Stimulated activated memory B cell treated with anti-CD40 and anti-IgM and Interleukin-4, amounts not matched to agents 10 μg/mL and 1 μg/mL and 100 μg/mL, for 72 hours (primary cell): ENCODE measurements at regions not wholly inside any gene's neighbourhood (a gene's known extent, or its start where the extent isn't known, plus 50 kb on each side); places are given as distances from the start of the nearest gene placed in this dataset.

Experiments
- ATAC-seq: fragments of 150-1000 bp; cut with Tn5 transposase; 2 replicates; pipeline ENCODE4 v1.10.0; 2021
- H3K27ac Mint-ChIP-seq: one replicate; pipeline ENCODE4 v1.8.0; 2022; ENCODE audit warnings: mild to moderate bottlenecking, mixed read lengths
- H3K27me3 Mint-ChIP-seq: one replicate; pipeline ENCODE4 v1.8.0; 2022; ENCODE audit warnings: mixed read lengths
- H3K36me3 Mint-ChIP-seq: one replicate; pipeline ENCODE4 v1.8.0; 2022; ENCODE audit warnings: mixed read lengths
- H3K4me1 Mint-ChIP-seq: one replicate; pipeline ENCODE4 v1.8.0; 2022; ENCODE audit warnings: mixed read lengths
- H3K4me3 Mint-ChIP-seq: one replicate; pipeline ENCODE4 v1.8.0; 2022; ENCODE audit warnings: mild to moderate bottlenecking, moderate library complexity, mixed read lengths
- H3K9me3 Mint-ChIP-seq: one replicate; pipeline ENCODE4 v1.8.0; 2022; ENCODE audit warnings: mixed read lengths

DNA sequence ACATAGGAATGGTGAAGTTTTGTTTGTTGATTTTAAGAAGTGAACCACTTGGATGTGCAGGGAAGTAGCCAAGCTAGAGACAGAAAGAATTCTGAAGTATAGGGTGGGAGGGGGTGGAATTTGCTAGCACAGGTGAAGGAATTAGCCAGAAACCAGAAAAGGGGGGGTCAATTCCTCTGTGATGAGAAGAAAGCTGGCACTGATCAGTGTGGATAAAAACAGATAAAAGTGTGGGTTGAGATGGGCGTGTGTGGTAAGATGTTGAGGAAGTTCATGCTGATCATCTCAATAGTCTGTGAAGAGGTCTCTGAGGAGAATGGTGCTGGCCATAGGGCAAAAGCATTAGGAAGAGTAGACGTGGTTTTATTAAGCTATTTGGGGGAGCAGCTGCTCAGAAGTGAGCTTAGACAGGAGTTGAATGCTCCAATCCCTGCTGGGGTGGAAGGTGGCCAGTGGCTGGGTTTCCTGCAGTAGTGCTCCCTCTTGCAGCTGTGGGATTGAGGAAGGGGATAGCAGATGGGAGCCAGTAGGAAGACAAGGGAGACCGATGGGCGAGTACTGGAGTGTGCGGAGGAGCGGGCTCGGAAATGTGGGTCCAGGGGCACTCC, 88.7 kb upstream of the ELL2 start:
- H3K27me3 Mint-ChIP-seq, result no peaks in the 10 kb centered on the region
- peaks cover 3% of the 10 kb centered on the region for H3K9me3 Mint-ChIP-seq
- H3K4me3 Mint-ChIP-seq, result no peak overlapping the region
- no peak for ATAC-seq
- H3K36me3 Mint-ChIP-seq, result no peaks in the 10 kb centered on the region
- H3K27ac Mint-ChIP-seq, result no peak overlapping the region
- no peaks in the 10 kb centered on the region for H3K4me1 Mint-ChIP-seq

DNA sequence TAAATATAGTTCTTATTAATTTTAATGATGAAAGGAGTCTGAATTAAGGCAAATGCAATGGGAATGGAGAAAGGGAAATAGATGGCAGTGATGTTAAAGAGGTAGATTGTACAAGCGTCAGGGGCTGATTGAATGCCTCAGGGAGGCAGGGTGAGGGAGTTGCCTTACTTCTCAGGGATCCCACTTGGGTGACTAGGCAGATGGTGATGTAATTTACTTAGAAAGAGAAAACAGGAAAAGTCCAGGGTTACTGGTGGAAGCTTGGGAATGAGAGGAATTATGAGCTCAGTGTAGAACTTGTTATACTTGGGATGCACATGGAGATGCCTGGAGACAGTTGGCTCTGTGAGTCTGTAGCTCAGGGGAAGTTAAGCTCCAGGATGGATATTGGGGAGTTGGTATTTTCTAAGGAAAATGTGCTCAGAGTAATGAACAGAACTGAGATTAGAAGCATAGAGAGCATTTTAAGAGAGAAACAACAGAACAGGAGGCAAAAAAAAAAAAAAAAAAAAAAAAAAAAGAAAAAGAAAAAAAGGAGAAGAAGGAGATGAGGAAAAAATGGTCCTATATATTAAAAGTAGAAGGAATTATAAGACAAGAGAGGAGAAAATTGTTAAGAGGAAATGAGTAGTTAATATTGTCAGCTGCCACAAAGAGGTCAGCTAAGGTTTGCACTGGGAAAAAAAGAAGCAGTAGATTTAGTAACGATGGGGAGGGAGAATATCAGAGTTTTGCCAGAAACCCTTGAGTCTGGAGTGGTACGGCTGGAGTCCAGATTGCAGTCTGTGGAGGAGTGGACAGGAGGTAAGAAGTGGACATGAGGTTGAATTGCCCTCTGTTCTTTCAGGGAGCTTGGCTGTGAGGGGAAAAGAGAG, 88.0 kb upstream of the ELL2 start:
- peaks cover 3% of the 10 kb centered on the region for H3K9me3 Mint-ChIP-seq
- H3K4me1 Mint-ChIP-seq, result no peaks in the 10 kb centered on the region
- no peak overlapping the region for H3K27ac Mint-ChIP-seq
- H3K27me3 Mint-ChIP-seq, result no peaks in the 10 kb centered on the region
- no peaks in the 10 kb centered on the region for H3K36me3 Mint-ChIP-seq
- ATAC-seq, result no peak
- H3K4me3 Mint-ChIP-seq, result no peak overlapping the region

DNA sequence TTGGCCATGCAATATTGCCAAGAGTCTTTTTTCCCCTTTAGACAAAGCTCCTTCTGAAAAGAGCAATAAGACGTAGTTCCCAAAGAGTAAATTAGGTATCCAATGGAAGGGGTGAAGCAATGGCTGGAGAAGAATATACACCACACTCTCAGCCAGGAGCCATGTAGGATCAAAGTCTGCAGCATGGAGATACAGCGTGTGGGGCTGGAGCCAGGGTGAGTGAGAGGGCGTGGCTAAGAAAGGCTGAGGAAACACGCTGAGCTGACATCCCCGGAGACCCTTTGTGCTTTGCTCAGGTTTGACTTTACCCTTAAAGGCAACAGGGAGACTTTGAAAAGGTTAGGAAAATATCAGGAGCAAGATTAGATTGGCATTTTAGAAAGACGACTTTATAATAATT, 87.1 kb upstream of the ELL2 start:
- no peak overlapping the region for H3K27ac Mint-ChIP-seq
- no peak for ATAC-seq

DNA sequence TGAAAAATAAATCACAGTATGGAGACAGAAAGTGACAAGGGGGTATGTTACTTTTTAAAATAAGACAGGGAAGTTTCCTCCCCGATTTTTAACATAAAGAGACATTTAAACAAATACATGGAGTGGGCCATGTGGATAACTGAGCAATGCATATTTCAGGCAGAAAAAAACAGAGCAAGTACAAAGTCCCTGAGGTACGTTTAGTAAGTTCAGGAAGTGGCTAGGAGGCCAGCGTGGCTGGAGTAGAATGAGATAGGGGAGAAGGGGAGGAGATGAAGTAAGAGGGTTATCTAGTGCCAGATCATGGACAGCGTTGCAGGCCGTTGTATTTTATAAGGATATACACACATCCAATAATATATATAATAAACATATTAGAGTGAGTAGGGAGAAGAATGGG, 84.2 kb upstream of the ELL2 start:
- ATAC-seq, result no peak
- Mint-ChIP-seq H3K27ac (no peak overlapping the region), H3K4me3 (no peak overlapping the region), H3K4me1 (no peaks in the 10 kb centered on the region), H3K9me3 (no peaks in the 10 kb centered on the region), H3K36me3 (no peaks in the 10 kb centered on the region), H3K27me3 (no peaks in the 10 kb centered on the region)

More for the DNA sequence above, 87.1 kb upstream of the ELL2 start:
- Mint-ChIP-seq H3K36me3 (no peaks in the 10 kb centered on the region), H3K4me3 (no peak overlapping the region), H3K4me1 (no peaks in the 10 kb centered on the region), H3K27me3 (no peaks in the 10 kb centered on the region), H3K9me3 (peaks cover 3% of the 10 kb centered on the region)

DNA sequence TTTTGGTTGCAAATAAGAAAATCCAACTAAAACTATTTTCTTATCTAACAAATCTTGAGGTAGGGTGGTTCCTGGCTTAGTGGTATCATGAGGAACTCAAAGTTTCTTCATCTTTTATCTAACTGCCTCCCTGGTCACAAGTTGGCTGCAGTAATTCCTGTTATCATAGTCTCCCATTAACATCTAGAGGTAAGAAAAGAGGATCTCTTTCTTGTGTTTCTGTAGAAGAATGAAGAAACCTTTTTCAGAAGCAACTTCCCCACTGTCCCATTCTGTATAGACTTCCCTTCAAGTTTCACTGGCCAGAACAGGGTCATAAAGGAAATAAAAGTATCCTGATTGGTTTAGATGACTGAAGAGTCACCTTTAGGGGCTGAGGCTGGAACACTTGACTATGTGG, 81.8 kb upstream of the ELL2 start:
- peaks cover 2% of the 10 kb centered on the region for H3K9me3 Mint-ChIP-seq
- H3K27ac Mint-ChIP-seq, result no peak overlapping the region
- no peaks in the 10 kb centered on the region for H3K27me3 Mint-ChIP-seq
- no peak for ATAC-seq
- peaks cover 6% of the 10 kb centered on the region for H3K4me1 Mint-ChIP-seq
- no peak overlapping the region for H3K4me3 Mint-ChIP-seq
- no peaks in the 10 kb centered on the region for H3K36me3 Mint-ChIP-seq

DNA sequence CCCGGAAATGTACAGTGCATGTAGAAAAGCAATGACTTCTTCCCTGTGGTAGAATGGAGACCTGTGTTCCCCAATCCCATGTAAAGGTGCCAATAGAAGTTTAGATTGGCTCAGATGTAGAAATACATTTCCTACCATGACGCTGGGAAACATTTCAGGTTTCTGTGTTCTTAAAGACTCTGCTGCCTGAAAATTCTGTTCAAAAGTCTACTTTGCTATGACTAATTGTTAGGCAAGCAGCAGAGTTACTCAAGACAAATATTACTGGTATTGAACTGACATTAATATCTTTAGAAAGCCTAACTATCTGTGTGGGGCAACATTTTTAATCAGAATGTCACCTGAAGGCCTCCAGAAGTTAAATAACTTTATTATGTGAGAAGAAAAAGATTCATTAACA, 75.5 kb upstream of the ELL2 start:
- Mint-ChIP-seq H3K4me1 (peaks cover 6% of the 10 kb centered on the region), H3K27ac (no peak overlapping the region), H3K36me3 (no peaks in the 10 kb centered on the region), H3K27me3 (no peaks in the 10 kb centered on the region), H3K9me3 (peaks cover 6% of the 10 kb centered on the region), H3K4me3 (no peak overlapping the region)
- ATAC-seq, result no peak

DNA sequence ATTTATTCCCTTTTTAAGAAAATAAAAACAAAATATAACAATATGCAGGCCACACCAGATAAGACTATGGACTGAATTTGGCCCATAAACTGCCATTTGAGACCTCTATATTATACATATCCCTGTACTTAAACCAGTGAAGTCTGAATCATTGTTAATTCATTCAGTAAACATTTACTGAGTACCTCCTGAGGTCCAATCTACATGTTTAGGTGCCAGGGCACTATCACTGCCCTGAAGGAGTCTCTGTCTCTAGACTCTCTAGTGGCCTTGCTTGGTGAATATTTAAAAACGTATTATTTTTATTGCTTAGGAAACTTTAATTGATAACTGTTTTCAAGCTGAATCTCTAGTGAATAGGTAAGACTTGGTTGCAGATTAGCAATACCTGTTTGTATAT, 74.7 kb upstream of the ELL2 start:
- no peak for ATAC-seq
- Mint-ChIP-seq H3K4me1 (peaks cover 6% of the 10 kb centered on the region), H3K4me3 (no peak overlapping the region), H3K9me3 (peaks cover 6% of the 10 kb centered on the region), H3K27ac (no peak overlapping the region), H3K27me3 (no peaks in the 10 kb centered on the region), H3K36me3 (no peaks in the 10 kb centered on the region)

DNA sequence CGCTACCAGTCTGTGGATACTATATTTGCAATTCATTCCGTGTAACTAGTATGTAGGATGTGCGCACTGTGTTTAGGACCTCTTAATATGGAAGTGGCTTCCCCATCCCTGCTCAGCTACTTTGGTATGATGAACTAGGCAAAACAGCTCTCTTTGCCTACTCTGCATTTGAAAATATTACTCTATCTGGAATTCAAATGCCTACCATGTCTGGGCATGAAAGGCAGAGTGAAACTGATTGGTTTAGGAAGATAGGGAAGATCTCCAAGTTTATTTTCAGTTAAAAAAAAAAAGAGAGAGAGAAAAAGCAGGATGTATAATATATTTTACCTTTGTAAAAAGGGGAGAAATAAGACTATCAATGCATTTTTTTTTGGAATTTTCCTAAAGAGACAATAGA, 74.1 kb upstream of the ELL2 start:
- Mint-ChIP-seq H3K4me3 (no peak overlapping the region), H3K9me3 (peaks cover 6% of the 10 kb centered on the region), H3K27me3 (no peaks in the 10 kb centered on the region), H3K27ac (no peak overlapping the region), H3K36me3 (no peaks in the 10 kb centered on the region), H3K4me1 (peaks cover 6% of the 10 kb centered on the region)
- ATAC-seq, result no peak

DNA sequence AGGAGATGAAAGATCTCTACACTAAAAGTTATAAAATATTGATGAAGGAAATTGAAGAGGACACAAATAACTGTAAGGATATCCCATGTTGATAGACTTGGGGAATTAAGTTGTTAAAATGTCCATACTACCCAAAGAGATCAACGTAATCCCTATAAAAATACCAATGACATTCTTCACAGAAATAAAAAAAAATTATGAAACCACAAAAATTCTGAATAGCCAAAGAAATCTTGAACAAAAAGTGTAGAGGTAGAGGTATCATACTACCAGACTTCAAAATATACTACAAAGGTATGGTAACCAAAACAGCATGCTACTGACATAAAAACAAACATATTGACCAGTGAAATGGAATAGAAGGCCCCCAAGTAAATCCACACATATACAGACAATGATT, 71.5 kb upstream of the ELL2 start:
- H3K27ac Mint-ChIP-seq, result no peak overlapping the region
- no peaks in the 10 kb centered on the region for H3K27me3 Mint-ChIP-seq
- no peak for ATAC-seq
- H3K36me3 Mint-ChIP-seq, result no peaks in the 10 kb centered on the region
- no peaks in the 10 kb centered on the region for H3K4me1 Mint-ChIP-seq
- no peak overlapping the region for H3K4me3 Mint-ChIP-seq
- H3K9me3 Mint-ChIP-seq, result peaks cover 4% of the 10 kb centered on the region

DNA sequence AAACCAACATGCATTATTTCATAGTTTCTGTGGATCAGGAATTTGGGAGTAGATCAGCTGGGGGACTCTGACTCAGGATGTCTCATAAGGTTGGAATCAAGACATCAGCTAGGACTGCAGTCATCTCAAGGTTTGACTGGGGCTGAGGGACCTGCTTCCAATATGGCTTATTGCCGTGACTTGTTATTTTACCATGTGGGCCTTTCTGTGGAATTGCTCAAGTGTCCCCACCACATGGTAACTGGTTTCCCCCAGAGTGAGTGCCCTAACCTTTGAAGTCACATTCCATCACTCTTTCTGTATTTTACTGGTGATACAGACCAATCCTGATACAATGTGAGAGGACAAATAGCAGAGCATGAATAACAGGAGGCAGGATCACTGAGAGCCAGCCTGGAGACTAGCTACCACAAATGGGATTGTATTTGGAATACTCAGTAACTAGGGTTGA, 70.2 kb upstream of the ELL2 start:
- H3K27ac Mint-ChIP-seq, result no peak overlapping the region
- no peak overlapping the region for H3K4me3 Mint-ChIP-seq
- ATAC-seq, result no peak
- H3K4me1 Mint-ChIP-seq, result no peaks in the 10 kb centered on the region
- no peaks in the 10 kb centered on the region for H3K27me3 Mint-ChIP-seq
- no peaks in the 10 kb centered on the region for H3K9me3 Mint-ChIP-seq
- H3K36me3 Mint-ChIP-seq, result no peaks in the 10 kb centered on the region

DNA sequence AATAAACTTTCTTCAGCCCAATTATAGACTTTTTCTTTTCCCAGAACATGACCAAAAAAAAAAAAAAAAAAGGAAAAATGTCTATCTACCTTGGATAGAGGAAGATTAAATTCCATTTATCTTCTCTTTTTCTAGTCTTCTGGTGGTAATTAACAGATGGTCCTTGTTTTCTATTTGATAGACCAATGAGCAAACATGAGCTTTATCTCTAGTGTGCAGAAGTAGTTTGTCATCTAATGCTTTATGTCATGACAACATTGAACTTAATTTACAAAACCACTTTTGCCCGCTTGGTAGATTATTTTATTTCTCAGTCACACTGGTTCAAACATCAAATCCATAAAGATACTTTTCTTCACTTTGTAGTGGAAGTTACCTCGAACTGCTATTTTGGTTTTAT, 69.5 kb upstream of the ELL2 start:
- no peak overlapping the region for H3K4me3 Mint-ChIP-seq
- no peaks in the 10 kb centered on the region for H3K4me1 Mint-ChIP-seq
- H3K27ac Mint-ChIP-seq, result no peak overlapping the region
- H3K9me3 Mint-ChIP-seq, result no peaks in the 10 kb centered on the region
- H3K27me3 Mint-ChIP-seq, result no peaks in the 10 kb centered on the region
- no peaks in the 10 kb centered on the region for H3K36me3 Mint-ChIP-seq
- no peak for ATAC-seq

DNA sequence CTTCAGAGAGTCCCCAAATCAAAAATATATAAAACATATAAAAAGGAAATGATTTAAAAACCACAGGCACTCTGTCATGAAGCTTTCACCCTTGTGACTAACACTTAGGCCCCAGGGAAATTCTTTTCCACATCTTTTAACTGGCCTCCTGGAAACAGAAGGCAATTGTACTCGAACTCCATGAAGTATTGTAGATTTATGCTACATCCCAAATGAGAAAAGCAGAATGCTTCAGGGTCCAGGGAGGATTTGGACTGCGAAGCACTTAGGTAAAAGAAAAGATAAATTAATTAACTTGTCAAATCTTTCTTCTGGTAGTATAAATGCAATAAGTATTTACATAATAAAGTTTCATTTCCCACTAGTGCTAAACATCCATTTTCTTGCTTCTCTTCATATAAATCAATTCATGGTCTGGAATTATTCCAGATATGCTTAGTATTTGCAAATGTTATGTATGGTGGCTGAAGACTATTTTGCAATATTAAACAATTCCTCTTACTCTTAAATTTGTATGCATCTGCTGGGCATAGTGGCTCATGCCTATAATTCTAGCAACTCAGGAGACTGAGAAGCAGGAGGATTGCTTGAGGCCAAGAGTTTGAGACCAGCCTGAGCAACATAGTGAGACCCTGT, 64.9 kb upstream of the ELL2 start:
- H3K27me3 Mint-ChIP-seq, result no peaks in the 10 kb centered on the region
- H3K36me3 Mint-ChIP-seq, result no peaks in the 10 kb centered on the region
- no peaks in the 10 kb centered on the region for H3K9me3 Mint-ChIP-seq
- no peaks in the 10 kb centered on the region for H3K4me1 Mint-ChIP-seq
- no peak overlapping the region for H3K4me3 Mint-ChIP-seq
- ATAC-seq, result no peak
- H3K27ac Mint-ChIP-seq, result no peak overlapping the region

DNA sequence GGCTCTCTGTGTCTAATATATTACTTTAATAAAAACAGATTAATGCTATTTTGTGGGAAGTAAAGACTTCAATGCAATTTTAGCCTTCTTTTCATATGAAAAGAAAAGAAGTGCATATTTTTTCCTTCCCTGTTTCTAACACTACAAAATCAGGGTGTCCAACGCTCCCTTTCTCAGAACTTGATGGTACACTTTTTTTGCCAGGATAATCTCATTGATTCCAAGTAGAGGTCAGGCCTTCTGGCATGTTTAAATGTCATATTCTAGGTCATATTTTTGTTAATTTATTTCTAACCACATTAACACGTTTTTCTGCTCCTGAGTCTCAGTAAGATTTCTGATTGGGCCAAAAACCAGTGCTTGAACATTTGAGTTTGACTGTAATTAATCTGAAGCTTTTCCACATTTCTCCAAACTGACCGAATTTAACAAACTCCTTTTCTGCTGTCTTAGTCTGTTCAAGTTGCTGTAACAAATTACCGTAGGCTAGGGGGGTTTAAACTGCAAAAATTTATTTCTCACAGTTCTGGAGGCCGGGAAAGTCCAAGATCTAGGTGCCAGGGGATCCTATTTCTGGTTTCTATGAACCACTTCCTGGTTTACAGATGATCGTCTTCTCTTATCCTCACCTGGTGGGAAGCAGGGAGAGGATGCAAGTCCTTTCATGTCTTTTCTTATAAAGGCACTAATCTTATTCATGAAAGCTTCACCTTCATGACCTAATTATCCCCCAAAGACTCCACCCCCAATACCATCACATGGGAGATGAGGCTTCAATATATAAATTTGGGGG, 63.2 kb upstream of the ELL2 start:
- no peaks in the 10 kb centered on the region for H3K27me3 Mint-ChIP-seq
- no peak overlapping the region for H3K27ac Mint-ChIP-seq
- H3K4me3 Mint-ChIP-seq, result no peak overlapping the region
- ATAC-seq, result no peak
- H3K9me3 Mint-ChIP-seq, result no peaks in the 10 kb centered on the region
- H3K36me3 Mint-ChIP-seq, result no peaks in the 10 kb centered on the region
- no peaks in the 10 kb centered on the region for H3K4me1 Mint-ChIP-seq

DNA sequence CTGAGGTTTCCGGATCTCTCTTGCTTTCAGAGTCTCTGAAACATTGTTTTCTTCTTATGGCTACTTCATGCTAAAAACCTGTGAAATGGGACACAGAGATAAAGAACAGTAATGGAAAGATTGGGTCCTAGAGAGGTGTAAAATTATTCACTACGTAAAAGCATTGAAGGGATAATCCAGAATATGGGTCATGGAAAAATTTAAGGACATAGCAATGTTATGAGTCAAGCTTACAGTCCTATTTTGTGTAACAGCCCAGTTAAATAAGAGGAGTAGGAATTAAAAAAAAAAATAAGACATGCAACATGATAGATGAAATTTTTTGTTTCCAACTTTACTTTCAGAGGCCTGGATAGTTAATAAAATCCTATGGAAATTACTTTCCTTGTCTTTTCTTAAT, 61.9 kb upstream of the ELL2 start:
- Mint-ChIP-seq H3K4me1 (no peaks in the 10 kb centered on the region), H3K27me3 (no peaks in the 10 kb centered on the region), H3K4me3 (no peak overlapping the region), H3K36me3 (no peaks in the 10 kb centered on the region), H3K27ac (no peak overlapping the region), H3K9me3 (no peaks in the 10 kb centered on the region)
- ATAC-seq, result no peak

DNA sequence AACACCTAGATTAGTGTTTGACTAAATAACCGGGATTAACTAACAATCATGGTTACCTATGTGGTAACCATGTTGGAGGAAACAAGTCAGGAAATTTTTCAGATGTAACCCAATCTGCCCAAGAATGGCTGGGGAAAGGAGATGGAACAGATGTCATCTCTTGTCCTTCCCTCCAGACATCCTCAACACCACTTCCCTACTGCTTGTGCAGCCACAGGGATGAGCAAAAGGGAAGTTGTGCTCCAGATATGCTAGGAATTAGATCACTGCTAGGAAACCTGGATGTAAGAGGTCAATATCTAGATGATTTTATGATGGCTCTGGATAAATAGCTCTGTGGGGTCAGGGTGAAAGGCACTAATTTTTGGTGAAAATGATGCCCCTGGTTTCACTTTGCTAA, 61.3 kb upstream of the ELL2 start:
- Mint-ChIP-seq H3K4me3 (no peak overlapping the region), H3K4me1 (no peaks in the 10 kb centered on the region), H3K36me3 (no peaks in the 10 kb centered on the region), H3K27ac (no peak overlapping the region), H3K27me3 (no peaks in the 10 kb centered on the region), H3K9me3 (no peaks in the 10 kb centered on the region)
- ATAC-seq, result no peak
